GM21367 (cell line): ENCODE measurements at regions not wholly inside any gene's neighbourhood (a gene's known extent, or its start where the extent isn't known, plus 50 kb on each side); places are given as distances from the start of the nearest gene placed in this dataset.
"Not testable (repeated sequence)": the region's sequence is repeated elsewhere in the genome, so short reads cannot be mapped to it uniquely, and the experiment has no call there.

ENCODE experiments used
- ATAC-seq: cut with Tn5 transposase; IDR thresholded peaks from one replicate; pipeline ENCODE4 v1.9.1; 2021; ENCODE audit not compliant: unreplicated experiment

DNA sequence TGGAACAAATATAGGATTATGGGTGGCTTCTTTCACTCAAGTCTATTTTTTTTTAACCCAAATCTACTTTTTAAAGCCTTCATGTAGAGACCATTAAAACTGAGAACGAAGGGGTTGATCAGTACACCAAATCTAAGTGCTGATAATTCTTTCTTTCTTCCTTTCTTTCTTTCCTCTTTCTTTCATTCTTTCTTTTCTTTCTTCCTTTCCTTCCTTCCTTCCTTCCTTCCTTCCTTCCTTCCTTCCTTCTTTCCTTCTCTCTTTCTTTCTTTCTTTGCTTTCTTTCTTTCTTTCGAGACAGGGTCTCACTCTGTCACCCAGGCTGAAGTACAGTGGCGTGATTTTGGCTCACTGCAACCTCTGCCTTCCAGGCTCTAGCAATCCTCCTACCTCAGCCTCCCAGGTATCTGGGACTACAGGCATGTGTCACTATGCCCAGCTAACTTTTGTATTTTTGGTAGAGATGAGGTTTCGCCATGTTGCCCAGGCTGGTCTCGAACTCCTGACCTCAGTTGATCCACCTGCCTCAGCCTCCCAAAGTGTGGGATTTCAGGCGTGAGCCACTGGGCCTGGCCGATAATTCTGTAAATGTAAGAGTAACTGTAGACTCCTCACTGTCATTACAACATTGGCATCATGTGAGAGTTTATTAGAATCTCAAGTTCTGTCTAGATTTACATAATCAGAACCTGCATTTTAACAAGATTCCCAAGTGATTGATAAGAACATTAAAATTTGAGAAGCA, 236.4 kb downstream of the TFEC start:
- no peak for ATAC-seq

GRCh38 chr7:115789901-115790300, 240.7 kb downstream of the TFEC start:
- ATAC-seq, result no peak

- ATAC-seq, result not testable (repeated sequence)
Observed at GRCh38 chr7:115789473-115789872, 241.1 kb downstream of the TFEC start.

- no peak for ATAC-seq
Observed at GRCh38 chr7:115782696-115783490, 247.7 kb downstream of the TFEC start.

DNA sequence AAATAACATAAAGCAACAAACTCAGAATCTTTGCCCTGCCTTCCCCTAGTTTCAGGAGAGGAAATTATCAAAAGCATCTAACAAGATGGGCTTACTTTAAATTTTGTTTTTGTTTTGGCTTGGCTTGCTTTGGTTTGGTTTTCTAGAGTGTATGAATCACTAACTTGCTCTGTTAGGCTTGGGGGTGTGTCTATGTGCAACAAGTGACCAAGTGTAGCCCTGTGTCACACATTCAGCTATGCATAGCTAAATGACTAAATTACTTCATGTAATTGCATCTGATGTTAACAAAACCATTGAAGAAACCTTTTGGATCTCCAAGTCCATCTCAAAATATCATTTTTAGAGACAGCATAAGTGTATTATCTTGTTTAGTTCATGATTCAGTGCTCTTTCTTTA, 251.0 kb downstream of the TFEC start:
- no peak for ATAC-seq

GRCh38 chr7:115775981-115776380, 254.6 kb downstream of the TFEC start:
- no peak for ATAC-seq

- no peak for ATAC-seq
Observed at GRCh38 chr7:115763347-115763746, 267.2 kb downstream of the TFEC start.

GRCh38 chr7:115758025-115758424, 272.5 kb downstream of the TFEC start:
- no peak for ATAC-seq

- no peak for ATAC-seq
Observed at GRCh38 chr7:115754226-115754625, 276.3 kb downstream of the TFEC start.

DNA sequence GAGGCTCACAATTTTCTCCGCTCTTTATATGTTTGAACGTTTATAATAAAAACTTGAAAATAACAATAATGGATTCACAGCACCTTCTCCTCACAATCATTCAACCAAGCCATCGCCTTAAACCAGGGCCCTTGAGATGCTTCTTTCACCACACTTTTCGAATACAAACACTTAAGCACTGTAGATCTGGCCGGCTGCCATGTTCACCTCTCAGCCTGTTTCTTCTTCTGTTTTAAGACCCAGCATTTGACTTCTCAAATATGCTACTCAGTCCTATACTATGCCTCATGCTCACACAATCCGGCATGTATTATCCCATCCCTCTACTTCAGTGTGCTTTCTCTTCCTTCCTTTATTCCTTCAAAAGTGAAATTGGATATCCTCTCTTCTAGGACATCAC, 280.6 kb downstream of the TFEC start:
- ATAC-seq, result no peak

DNA sequence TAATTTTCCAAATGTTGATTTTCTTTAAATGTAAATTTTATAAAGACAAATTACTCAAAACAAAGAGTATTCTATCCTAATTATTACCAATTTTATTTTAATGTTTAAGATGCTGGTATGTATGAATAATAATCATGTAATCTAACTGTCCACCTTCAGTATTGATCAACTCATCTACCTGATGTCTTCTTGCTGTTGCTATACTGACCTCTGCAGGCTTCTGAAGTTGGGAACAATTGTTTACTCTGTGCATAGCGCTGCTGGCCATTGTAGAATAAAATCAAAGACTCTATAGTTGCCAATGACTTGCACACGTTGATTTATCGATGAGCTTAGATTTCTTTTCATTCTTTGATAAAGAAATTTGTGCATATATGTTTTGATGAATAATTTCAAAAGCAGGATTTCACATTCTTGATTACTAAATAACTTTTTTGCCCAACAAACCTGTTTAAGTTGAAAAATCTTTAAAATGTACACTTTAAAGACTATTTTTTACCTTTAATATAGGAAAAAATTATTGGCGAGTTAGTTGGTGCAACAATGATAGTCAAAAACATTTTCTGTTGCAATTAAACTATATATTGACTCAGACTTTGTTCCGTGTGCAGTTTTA, 282.3 kb downstream of the TFEC start:
- ATAC-seq, result no peak

DNA sequence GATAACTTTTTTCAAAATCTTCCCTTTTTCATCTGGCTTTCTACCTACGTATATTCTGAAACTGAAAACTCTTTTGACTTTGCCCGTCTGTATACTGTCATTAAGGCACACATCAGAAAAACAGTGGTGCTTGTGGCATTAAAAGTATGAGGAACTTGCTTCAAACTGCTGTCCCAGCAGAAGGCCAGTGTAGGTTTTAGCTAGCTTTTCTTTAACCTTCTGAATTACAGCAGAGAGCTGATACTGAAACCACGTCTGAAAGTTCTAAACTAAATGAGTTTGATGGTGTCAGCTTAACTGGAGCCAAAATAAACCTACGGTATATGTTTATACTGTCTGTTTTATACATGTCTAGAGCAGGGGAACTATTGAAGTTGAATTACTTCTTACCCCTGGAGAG, 283.4 kb downstream of the TFEC start:
- ATAC-seq, result no peak

DNA sequence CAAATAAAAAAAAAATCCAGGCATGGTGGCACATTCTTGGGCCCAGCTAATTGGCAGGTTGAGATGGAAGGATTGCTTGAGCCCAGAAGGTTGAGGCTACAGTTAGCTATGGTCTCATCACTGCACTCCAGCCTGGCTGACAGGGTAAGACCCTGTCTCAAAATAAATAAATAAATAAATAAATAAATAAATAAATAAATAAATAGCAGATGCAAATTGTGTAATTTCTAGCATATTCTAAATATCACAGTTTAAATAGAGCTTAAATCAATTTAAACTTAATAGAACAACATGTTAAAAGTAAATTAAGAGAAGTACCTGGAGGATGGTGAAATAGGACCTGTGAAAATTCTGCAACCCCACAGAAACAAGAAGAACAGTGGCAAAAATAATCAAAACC, 290.5 kb downstream of the TFEC start:
- ATAC-seq, result no peak

DNA sequence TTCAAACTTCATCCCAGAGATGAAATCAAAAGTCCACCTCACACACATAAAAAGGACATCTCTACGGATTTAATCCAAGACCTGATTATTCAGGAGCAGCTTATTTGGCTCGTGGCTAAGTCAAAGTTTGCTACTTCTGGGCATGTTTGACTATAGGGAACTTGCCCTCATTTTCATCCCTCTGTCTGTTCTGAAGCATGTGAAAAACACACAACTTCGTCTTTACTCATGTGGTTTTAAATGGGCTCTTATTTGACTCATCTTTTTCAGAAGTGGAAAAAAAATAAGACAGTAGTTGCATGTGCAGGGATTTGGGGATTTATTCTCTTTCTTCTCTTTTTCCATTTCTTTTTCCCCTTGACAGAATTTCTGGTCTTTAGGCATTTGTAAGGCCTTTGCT, 295.9 kb downstream of the TFEC start:
- ATAC-seq, result no peak

DNA sequence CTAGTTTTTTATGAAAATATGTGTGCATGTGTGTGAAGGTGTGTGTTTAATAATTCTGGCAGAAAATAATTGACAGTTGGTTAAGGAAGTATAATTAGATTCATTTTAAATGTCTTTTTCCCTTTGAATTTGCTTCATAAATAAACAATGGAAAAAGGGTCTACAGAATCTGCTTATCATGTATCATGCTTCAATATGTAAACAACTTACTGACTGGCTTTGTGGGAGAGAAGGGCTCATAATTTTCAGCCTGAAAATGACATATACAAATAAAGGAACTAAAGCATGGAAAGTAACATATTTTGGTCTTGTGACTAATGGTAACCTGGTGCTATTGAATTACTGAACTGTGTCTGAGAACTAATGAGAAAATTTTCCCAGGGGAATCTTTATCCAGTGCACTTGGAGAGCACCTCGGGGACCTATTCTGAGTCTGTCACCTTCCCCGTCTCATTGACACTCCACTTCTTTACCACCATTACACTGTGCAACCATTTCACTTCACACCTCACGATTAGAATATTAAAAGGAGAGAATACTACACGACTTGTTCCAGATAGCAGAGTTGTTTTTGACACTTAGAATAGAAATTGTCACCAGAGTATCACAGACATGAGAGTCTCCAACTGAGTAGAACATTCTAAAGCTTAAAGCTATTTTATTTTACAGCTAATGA, 298.6 kb downstream of the TFEC start:
- no peak for ATAC-seq

- ATAC-seq, result no peak
Observed at GRCh38 chr7:115728518-115728917, 302.0 kb downstream of the TFEC start.

GRCh38 chr7:115724400-115725056, 306.0 kb downstream of the TFEC start:
- ATAC-seq, result no peak

- ATAC-seq, result no peak
Observed at GRCh38 chr7:115722302-115722977, 308.1 kb downstream of the TFEC start.

DNA sequence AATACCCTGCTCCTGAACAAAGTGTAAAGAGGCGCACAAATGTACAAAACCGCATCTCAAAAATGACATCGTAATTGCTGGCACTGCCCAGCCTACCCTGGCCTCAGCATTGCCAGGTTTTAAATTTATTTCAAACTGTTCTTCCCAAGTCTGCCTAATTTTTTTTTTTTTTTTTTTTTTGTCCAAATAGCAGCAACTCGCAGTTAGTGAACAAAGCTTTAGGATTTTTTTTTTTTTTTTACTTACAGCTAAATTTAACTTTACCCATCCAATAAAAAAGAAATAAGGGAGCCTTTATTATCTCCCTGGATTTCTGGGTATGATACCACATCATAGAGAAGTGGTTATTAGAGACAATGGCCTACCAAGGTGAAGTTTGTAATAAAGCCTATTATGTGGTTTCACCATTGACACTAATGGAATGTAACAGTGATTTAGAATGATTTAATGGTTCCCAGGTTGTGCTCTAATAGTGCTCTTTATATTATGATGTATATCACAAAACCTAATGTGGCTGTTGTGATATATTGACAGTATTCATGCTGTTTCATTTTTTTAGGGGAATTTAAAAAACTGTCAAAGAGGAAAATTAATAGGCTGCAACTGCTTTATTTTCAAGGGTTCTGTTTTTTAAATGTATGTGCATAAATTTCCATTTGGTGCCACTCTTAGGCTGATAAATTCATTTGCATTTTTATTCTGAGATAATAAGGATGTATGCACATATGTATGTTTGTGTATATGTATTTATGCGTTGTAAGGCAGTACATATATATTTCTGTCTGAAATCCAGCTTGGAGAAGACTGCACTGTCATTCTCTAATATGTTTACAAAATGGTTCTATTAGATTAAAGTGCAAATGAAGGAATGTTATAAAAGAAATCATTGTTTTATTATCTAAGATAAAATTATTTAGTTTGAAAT, 309.0 kb downstream of the TFEC start:
- ATAC-seq, result no peak
